ENCODE measurements at regions not wholly inside any gene's neighbourhood (a gene's known extent, or its start where the extent isn't known, plus 50 kb on each side); places are given as distances from the start of the nearest gene placed in this dataset.

GRCh38 chr3:137282871-137283270, 325.1 kb downstream of the IL20RB start:
- FAIRE-seq, result no peak
- DNase-seq (ENCODE audit: insufficient read length, low spot score), result no peak
- TF ChIP-seq POLR2A (IDR thresholded peaks at IDR 0.05; ENCODE audit: low read depth, low read length), result no peak

GRCh38 chr3:137285924-137286323, 328.1 kb downstream of the IL20RB start:
- no peak for TF ChIP-seq POLR2A (IDR thresholded peaks at IDR 0.05; ENCODE audit: low read depth, low read length)
- FAIRE-seq (no peak), DNase-seq (ENCODE audit: insufficient read length, low spot score) (no peak)

GRCh38 chr3:137293086-137293485, 335.3 kb downstream of the IL20RB start:
- TF ChIP-seq POLR2A (IDR thresholded peaks at IDR 0.05; ENCODE audit: low read depth, low read length), result no peak
- DNase-seq (ENCODE audit: insufficient read length, low spot score) (no peak), FAIRE-seq (no peak)

- FAIRE-seq (no peak), DNase-seq (ENCODE audit: insufficient read length, low spot score) (no peak)
- TF ChIP-seq POLR2A (IDR thresholded peaks at IDR 0.05; ENCODE audit: low read depth, low read length), result no peak
These were observed 336.4 kb downstream of the IL20RB start for GRCh38 chr3:137294139-137294538.

DNA sequence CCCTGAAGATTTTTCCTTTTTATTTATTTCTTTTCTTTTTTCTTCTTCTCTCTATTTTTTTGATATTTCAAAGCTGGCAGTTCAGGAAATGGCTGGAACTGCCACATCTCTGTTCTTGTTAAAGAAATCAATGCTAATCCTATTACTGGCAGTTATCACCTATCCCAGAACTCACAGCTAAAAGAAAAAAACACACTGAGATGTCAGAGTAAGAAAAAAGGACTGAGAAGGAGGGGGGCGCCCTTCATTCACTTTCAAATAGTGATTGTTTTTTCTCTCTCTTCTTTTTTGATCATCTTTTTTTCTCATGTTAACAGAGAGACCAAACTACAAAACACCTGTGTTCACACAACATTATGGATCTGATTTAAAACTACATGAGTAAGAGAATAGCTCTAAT, 337.1 kb downstream of the IL20RB start:
- DNase-seq (ENCODE audit: insufficient read length, low spot score), result no peak
- TF ChIP-seq POLR2A (IDR thresholded peaks at IDR 0.05; ENCODE audit: low read depth, low read length), result no peak
- no peak for FAIRE-seq

DNA sequence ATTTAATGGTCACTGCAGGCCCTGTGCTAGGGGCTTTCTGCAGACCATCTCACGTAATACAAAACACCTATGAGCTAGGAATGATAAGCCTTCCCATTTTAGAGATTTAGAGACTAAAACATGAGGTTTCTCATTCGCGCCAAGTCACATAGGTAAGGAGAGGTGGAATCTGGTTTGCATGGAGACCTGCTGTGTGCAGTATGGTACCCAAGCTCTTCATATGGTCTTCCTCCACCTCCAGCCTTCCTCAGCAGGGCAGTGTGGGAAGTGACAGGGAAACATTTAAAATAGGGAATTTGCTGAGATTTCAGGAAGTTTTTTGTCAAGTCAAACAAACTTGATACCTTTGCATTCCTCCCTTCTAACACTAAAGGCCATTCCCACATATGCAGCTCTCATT, 337.6 kb downstream of the IL20RB start:
- no peak for DNase-seq (ENCODE audit: insufficient read length, low spot score)
- FAIRE-seq, result no peak
- TF ChIP-seq POLR2A (IDR thresholded peaks at IDR 0.05; ENCODE audit: low read depth, low read length), result no peak

- no peak for DNase-seq (ENCODE audit: insufficient read length, low spot score)
- TF ChIP-seq POLR2A (IDR thresholded peaks at IDR 0.05; ENCODE audit: low read depth, low read length), result no peak
- no peak for FAIRE-seq
These were observed 338.3 kb downstream of the IL20RB start for GRCh38 chr3:137296116-137296515.

GRCh38 chr3:137297770-137298169, 340.0 kb downstream of the IL20RB start:
- no peak for TF ChIP-seq POLR2A (IDR thresholded peaks at IDR 0.05; ENCODE audit: low read depth, low read length)
- DNase-seq (ENCODE audit: insufficient read length, low spot score) (no peak), FAIRE-seq (no peak)

DNA sequence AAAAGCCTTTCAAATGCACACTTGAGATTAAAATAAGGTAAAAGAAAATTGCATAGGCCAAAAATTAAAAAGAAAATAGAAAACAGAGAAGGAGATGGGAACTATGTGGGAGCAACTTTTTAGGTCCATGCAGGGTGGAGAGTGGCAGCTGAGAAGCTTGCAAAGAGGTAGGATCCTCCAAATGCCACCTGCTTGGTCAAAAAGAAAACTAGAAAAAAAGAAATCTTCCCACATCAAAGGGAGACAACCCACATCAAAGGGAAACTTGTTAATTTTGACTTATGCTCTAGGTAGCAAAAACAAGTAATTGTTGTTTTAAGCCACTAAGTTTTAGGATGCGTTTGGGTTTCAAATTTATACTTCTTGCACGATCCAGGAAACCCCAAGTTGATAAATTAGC, 342.9 kb downstream of the IL20RB start:
- no peak for TF ChIP-seq POLR2A (IDR thresholded peaks at IDR 0.05; ENCODE audit: low read depth, low read length)
- FAIRE-seq (no peak), DNase-seq (ENCODE audit: insufficient read length, low spot score) (no peak)

DNA sequence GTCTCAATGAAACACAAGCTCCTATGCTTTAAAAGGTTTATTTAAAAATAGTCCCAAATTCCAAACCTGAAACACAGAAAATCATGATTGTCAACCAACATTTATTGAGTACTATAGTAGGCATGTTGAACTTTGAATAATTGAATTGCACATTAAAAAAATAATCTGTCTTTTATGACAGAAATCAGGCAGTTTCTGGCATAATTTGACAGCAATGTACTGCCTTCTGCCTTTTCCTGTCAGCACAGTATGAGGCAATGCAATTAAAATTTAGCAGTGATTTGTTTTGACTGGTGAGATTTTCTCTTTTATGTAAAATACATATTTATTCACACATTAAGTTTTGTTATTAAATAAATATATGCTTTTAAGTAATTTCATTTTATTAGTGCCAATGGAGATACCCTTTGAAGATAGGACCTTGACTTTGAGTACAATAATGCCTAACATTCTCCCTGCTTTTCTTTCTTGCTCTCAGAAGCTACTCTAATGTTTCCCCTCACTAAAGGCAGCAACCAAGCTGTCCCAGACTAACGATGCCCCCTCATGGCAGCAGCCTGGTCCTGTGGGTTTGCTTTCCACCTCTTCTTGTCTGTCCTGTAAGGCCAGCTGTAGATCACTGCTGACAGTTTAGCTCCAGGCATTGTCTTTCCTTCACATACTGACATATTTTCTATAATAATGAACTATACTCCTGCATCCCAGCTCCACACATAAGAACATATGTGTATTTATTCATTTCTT, 346.7 kb downstream of the IL20RB start:
- DNase-seq (ENCODE audit: insufficient read length, low spot score) (no peak), FAIRE-seq (no peak)
- no peak for TF ChIP-seq POLR2A (IDR thresholded peaks at IDR 0.05; ENCODE audit: low read depth, low read length)

DNA sequence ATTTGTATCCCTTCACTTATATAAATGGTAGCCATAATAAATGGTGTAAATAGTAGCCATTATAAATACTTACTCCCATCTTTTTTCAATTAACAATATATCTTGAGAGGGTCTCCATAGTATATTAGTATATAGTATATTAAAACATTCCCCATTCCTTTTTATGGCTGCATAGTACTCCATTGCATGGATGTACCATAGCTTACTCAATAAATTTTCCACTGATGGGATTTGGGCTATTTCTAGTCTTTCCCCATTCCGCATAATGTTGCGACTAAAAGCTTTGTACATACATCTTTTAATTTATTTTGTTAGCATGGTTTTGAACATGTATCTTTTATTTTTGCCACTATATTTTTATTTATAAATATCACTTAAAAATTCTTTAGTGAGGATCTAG, 366.3 kb downstream of the IL20RB start:
- DNase-seq (ENCODE audit: insufficient read length, low spot score) (no peak), FAIRE-seq (no peak)
- TF ChIP-seq POLR2A (IDR thresholded peaks at IDR 0.05; ENCODE audit: low read depth, low read length), result no peak

DNA sequence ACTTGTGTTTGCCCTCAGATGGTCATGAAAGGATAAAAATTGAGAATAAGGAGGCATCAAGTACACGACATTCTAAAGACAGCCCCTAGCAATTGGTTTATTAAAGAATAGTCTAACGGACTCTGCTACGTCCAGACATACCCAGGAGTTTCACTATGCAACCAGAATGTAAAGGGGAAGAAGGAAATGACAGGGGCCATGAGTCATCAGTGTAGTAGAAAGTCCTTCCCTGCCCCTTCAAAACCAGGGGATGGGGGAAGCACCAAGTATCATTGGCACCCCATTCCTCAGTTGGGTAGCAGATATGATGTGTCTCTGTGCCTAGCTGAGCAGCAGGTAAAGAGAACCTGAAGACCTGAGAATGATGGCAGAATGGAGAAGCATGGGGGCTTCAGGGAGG, 367.4 kb downstream of the IL20RB start:
- no peak for FAIRE-seq

DNA sequence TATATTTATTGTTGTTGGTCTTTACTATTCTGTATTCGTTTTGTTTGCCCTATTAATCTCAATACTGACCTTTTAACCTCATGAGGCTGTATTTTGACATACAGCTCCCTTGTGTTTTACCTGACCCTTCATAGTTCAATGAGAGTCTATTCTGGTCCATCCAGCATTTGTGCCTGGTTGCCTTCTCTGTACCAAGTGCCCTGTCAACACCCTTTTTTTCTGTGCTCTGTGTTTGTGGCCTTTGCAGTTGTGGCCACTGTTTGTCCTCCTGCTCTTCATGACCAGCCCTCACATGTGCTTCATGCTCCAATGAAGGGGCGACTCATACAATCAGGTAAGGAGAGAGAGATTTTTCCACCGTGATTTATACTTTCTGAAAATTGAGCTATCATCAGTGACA, 368.2 kb downstream of the IL20RB start:
- DNase-seq (ENCODE audit: insufficient read length, low spot score) (no peak), FAIRE-seq (no peak)
- no peak for TF ChIP-seq POLR2A (IDR thresholded peaks at IDR 0.05; ENCODE audit: low read depth, low read length)

More for the DNA sequence above, 367.4 kb downstream of the IL20RB start:
- no peak for TF ChIP-seq POLR2A (IDR thresholded peaks at IDR 0.05; ENCODE audit: low read depth, low read length)
- no peak for DNase-seq (ENCODE audit: insufficient read length, low spot score)

- no peak for TF ChIP-seq POLR2A (IDR thresholded peaks at IDR 0.05; ENCODE audit: low read depth, low read length)
- FAIRE-seq (no peak), DNase-seq (ENCODE audit: insufficient read length, low spot score) (no peak)
These were observed 371.8 kb downstream of the IL20RB start for GRCh38 chr3:137329594-137329993.

DNA sequence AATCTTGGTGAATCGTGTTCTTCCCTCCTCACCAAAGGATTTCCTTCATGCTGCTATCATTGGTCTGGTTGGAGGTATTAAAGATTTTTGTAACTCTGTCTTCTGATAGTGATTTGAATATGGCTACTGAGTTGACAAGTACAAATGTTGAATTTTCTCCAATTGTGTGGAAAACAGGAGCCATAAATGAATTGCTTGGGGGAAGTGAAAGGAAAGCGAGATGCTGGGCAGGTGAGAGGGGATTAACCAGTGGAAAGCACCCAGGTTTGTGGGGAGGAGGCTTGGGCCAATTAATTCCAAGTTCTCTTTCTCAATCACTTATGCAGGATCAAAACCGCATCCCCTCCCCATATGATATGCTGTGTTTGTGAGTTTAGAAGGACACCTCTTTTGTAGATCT, 372.5 kb downstream of the IL20RB start:
- no peak for FAIRE-seq

DNA sequence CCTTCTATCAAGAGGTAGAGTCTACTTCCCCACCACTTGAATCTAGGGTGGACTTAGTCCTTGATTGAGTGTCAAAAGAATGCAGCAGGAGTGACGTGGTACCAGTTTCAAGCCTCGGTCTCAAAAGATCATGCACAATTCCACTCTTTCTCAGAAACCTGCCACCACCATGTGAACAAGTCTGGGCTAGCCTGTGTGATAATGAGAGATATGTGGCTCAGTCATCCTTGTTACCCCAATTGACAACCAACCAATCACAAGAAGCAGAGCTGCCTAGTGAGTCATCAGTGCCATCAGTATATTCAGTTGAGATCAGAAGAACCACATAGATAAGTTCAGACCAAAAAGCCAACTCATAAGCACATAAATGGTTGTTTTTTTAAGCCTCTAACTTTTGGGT, 374.5 kb downstream of the IL20RB start:
- FAIRE-seq (no peak), DNase-seq (ENCODE audit: insufficient read length, low spot score) (no peak)
- TF ChIP-seq POLR2A (IDR thresholded peaks at IDR 0.05; ENCODE audit: low read depth, low read length), result no peak

More for the DNA sequence above, 372.5 kb downstream of the IL20RB start:
- TF ChIP-seq POLR2A (IDR thresholded peaks at IDR 0.05; ENCODE audit: low read depth, low read length), result no peak
- DNase-seq (ENCODE audit: insufficient read length, low spot score), result no peak
